HEK293 (cell line): ENCODE measurements at regions not wholly inside any gene's neighbourhood (a gene's known extent, or its start where the extent isn't known, plus 50 kb on each side); places are given as distances from the start of the nearest gene placed in this dataset.

Experiments
- ZNF155 ChIP-seq: fragments of 450-650 bp; formaldehyde crosslinking; IDR thresholded peaks from 2 replicates; pipeline ENCODE4 v1.5.1; 2016; ENCODE audit warnings: missing biosample characterization, missing genetic modification characterization
- ZNF274 ChIP-seq, 2 experiments: fragments of 200-500 bp in 1 of 2; fragments of 450-650 bp in 1 of 2; sonication (Bioruptor generic) in 1 of 2; formaldehyde crosslinking in 1 of 2; IDR thresholded peaks; 2 replicates each; pipeline versions ENCODE4 v1.5.1 to v1.6.1; 2014 to 2016; ENCODE audit warnings: borderline replicate concordance in 1 of 2, inconsistent platforms in 1 of 2, low read length in 1 of 2, missing biosample characterization in 1 of 2, missing genetic modification characterization in 1 of 2
- ZNF530 ChIP-seq: fragments of 450-650 bp; formaldehyde crosslinking; IDR thresholded peaks from 2 replicates; pipeline ENCODE4 v1.5.1; 2016; ENCODE audit warnings: low read depth, missing biosample characterization, missing genetic modification characterization
- ZNF843 ChIP-seq: fragments of 450-650 bp; formaldehyde crosslinking; IDR thresholded peaks from 2 replicates; pipeline ENCODE4 v1.5.1; 2016; ENCODE audit warnings: missing biosample characterization, missing genetic modification characterization
- TF ChIP-seq, protein P1 (sequence below): fragments of 450-650 bp; formaldehyde crosslinking; IDR thresholded peaks from 2 replicates; pipeline ENCODE4 v1.5.1; 2016; ENCODE audit warnings: missing biosample characterization, missing genetic modification characterization
- TF ChIP-seq, protein P2 (sequence below): fragments of 450-650 bp; formaldehyde crosslinking; IDR thresholded peaks from 2 replicates; pipeline ENCODE4 v1.5.1; 2016; ENCODE audit warnings: missing biosample characterization, missing genetic modification characterization

DNA sequence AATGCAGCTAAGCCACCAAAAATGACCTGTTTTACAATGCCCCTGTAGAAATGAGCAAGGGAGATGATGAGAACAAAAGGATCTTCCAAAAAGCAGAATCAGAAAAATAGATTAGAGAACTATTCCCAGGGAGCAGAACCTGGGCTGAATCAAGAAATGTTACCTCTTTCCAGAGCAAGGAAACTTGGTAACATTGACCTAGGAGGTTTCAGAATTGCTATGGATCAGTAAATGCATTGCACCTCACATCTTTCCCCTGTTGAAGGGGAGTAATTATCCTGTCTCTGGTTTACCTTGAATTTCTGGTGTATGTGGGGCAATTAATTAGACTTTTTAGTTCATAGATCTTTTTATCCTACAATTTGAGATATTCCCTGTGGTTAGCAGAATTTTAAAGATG is 151.2 kb upstream of the RAI14 start:
- TF ChIP-seq ZNF843 (tag by site-specific recombination) (no peak), ZNF274 (IDR thresholded peaks at IDR 0.05; ENCODE audit: low read length) (no peak), ZNF274 (tag by site-specific recombination; IDR thresholded peaks at IDR 0.05; ENCODE audit: borderline replicate concordance) (no peak), ZNF530 (tag by site-specific recombination) (no peak), ZNF155 (tag by site-specific recombination) (no peak)
- TF ChIP-seq, protein P1, sequence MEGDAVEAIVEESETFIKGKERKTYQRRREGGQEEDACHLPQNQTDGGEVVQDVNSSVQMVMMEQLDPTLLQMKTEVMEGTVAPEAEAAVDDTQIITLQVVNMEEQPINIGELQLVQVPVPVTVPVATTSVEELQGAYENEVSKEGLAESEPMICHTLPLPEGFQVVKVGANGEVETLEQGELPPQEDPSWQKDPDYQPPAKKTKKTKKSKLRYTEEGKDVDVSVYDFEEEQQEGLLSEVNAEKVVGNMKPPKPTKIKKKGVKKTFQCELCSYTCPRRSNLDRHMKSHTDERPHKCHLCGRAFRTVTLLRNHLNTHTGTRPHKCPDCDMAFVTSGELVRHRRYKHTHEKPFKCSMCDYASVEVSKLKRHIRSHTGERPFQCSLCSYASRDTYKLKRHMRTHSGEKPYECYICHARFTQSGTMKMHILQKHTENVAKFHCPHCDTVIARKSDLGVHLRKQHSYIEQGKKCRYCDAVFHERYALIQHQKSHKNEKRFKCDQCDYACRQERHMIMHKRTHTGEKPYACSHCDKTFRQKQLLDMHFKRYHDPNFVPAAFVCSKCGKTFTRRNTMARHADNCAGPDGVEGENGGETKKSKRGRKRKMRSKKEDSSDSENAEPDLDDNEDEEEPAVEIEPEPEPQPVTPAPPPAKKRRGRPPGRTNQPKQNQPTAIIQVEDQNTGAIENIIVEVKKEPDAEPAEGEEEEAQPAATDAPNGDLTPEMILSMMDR (tag by site-specific recombination), result no peak
- TF ChIP-seq, protein P2, sequence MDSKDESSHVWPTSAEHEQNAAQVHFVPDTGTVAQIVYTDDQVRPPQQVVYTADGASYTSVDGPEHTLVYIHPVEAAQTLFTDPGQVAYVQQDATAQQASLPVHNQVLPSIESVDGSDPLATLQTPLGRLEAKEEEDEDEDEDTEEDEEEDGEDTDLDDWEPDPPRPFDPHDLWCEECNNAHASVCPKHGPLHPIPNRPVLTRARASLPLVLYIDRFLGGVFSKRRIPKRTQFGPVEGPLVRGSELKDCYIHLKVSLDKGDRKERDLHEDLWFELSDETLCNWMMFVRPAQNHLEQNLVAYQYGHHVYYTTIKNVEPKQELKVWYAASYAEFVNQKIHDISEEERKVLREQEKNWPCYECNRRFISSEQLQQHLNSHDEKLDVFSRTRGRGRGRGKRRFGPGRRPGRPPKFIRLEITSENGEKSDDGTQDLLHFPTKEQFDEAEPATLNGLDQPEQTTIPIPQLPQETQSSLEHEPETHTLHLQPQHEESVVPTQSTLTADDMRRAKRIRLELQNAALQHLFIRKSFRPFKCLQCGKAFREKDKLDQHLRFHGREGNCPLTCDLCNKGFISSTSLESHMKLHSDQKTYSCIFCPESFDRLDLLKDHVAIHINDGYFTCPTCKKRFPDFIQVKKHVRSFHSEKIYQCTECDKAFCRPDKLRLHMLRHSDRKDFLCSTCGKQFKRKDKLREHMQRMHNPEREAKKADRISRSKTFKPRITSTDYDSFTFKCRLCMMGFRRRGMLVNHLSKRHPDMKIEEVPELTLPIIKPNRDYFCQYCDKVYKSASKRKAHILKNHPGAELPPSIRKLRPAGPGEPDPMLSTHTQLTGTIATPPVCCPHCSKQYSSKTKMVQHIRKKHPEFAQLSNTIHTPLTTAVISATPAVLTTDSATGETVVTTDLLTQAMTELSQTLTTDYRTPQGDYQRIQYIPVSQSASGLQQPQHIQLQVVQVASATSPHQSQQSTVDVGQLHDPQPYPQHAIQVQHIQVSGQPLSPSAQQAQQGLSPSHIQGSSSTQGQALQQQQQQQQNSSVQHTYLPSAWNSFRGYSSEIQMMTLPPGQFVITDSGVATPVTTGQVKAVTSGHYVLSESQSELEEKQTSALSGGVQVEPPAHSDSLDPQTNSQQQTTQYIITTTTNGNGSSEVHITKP, result no peak
